Trophoblast cell (in vitro differentiated cells and primary cell): ENCODE measurements at regions not wholly inside any gene's neighbourhood (a gene's known extent, or its start where the extent isn't known, plus 50 kb on each side); places are given as distances from the start of the nearest gene placed in this dataset.
"Not testable (repeated sequence)": the region's sequence is repeated elsewhere in the genome, so short reads cannot be mapped to it uniquely, and the experiment has no call there.

Experiments used
- DNase-seq, 2 donors: peaks; one replicate each; pipeline ENCODE4 v3.0.0-alpha.2; 2016
- H2AFZ ChIP-seq: 2 replicates; pipeline ENCODE4 v1.6.1; 2013; ENCODE audit warnings: low read length, moderate library complexity, mild to moderate bottlenecking; ENCODE audit not compliant: insufficient read depth, poor library complexity
- H2AK5ac ChIP-seq: 2 replicates; pipeline ENCODE4 v1.6.1; 2013; ENCODE audit warnings: mild to moderate bottlenecking, low read length
- H2BK120ac ChIP-seq: 2 replicates; pipeline ENCODE4 v1.6.1; 2013; ENCODE audit warnings: low read length, mild to moderate bottlenecking, moderate library complexity; ENCODE audit not compliant: insufficient read depth, poor library complexity
- H2BK12ac ChIP-seq: 2 replicates; pipeline ENCODE4 v1.6.1; 2013; ENCODE audit warnings: mild to moderate bottlenecking, low read length, moderate library complexity
- H2BK5ac ChIP-seq: 2 replicates; pipeline ENCODE4 v1.6.1; 2013; ENCODE audit warnings: low read length, low read depth, moderate library complexity, mild to moderate bottlenecking; ENCODE audit not compliant: poor library complexity
- H3K14ac ChIP-seq: 2 replicates; pipeline ENCODE4 v1.6.1; 2013; ENCODE audit warnings: mild to moderate bottlenecking, low read length
- H3K18ac ChIP-seq: 2 replicates; pipeline ENCODE4 v1.6.1; 2013; ENCODE audit warnings: mild to moderate bottlenecking, low read length
- H3K23ac ChIP-seq: 2 replicates; pipeline ENCODE4 v1.6.1; 2013; ENCODE audit warnings: low read length
- H3K27ac ChIP-seq: 2 replicates; pipeline ENCODE4 v1.5.1; 2013; ENCODE audit warnings: low read depth, mild to moderate bottlenecking, inconsistent platforms, low read length, moderate library complexity
- H3K27me3 ChIP-seq: 2 replicates; pipeline ENCODE4 v1.6.1; 2013; ENCODE audit warnings: inconsistent platforms, mild to moderate bottlenecking, low read length, moderate library complexity; ENCODE audit not compliant: insufficient read depth
- H3K36me3 ChIP-seq, 2 experiments: 1 replicate in 1 of 2; 2 replicates in 1 of 2; pipeline ENCODE4 v1.6.1; 2013; ENCODE audit warnings: low read length in 2 of 2, mild to moderate bottlenecking in 2 of 2, moderate library complexity in 1 of 2; ENCODE audit not compliant: insufficient read depth in 2 of 2, control insufficient read depth in 1 of 2
- H3K4ac ChIP-seq: 2 replicates; pipeline ENCODE4 v1.6.1; 2013; ENCODE audit warnings: low read depth, mild to moderate bottlenecking, low read length, moderate library complexity
- H3K4me1 ChIP-seq, 2 experiments: 1 replicate in 1 of 2; 2 replicates in 1 of 2; pipeline ENCODE4 v1.6.1; 2013; ENCODE audit warnings: low read length in 2 of 2, mild to moderate bottlenecking in 2 of 2, moderate library complexity in 1 of 2; ENCODE audit not compliant: insufficient read depth in 2 of 2, control insufficient read depth in 1 of 2
- H3K4me2 ChIP-seq: 2 replicates; pipeline ENCODE4 v1.6.1; 2013; ENCODE audit warnings: inconsistent platforms, mild to moderate bottlenecking, low read length, moderate library complexity
- H3K4me3 ChIP-seq: 2 replicates; pipeline ENCODE4 v1.5.1; 2013; ENCODE audit warnings: mild to moderate bottlenecking, low read depth, low read length, inconsistent platforms
- H3K79me1 ChIP-seq: one replicate; pipeline ENCODE4 v1.6.1; 2013; ENCODE audit warnings: low read length
- H3K79me2 ChIP-seq: 2 replicates; pipeline ENCODE4 v1.6.1; 2013; ENCODE audit warnings: low read length, mild to moderate bottlenecking; ENCODE audit not compliant: control insufficient read depth, insufficient read depth, poor library complexity
- H3K9ac ChIP-seq: 2 replicates; pipeline ENCODE4 v1.6.1; 2013; ENCODE audit warnings: mild to moderate bottlenecking, low read length
- H3K9me3 ChIP-seq: 2 replicates; pipeline ENCODE4 v1.6.1; 2013; ENCODE audit warnings: low read depth, mild to moderate bottlenecking, control low read depth, inconsistent platforms, low read length; ENCODE audit not compliant: insufficient read depth
- H4K12ac ChIP-seq: 2 replicates; pipeline ENCODE4 v1.6.1; 2013; ENCODE audit warnings: low read depth, mild to moderate bottlenecking, low read length, moderate library complexity
- H4K8ac ChIP-seq: 2 replicates; pipeline ENCODE4 v1.6.1; 2013; ENCODE audit warnings: low read depth, mild to moderate bottlenecking, low read length, moderate library complexity
- H4K91ac ChIP-seq: one replicate; pipeline ENCODE4 v1.6.1; 2013; ENCODE audit warnings: low read depth, mild to moderate bottlenecking, low read length, moderate library complexity
- WGBS: extraction: QIAGEN DNeasy Blood & Tissue Kit; methylation state at CpG from one replicate; pipeline ENCODE4 v1.1.7; 2013; ENCODE audit warnings: missing lambda C conversion rate; ENCODE audit not compliant: insufficient read length, insufficient coverage; ENCODE audit errors: extremely low coverage; 5-methylcytosine and 5-hydroxymethylcytosine counted together

DNA sequence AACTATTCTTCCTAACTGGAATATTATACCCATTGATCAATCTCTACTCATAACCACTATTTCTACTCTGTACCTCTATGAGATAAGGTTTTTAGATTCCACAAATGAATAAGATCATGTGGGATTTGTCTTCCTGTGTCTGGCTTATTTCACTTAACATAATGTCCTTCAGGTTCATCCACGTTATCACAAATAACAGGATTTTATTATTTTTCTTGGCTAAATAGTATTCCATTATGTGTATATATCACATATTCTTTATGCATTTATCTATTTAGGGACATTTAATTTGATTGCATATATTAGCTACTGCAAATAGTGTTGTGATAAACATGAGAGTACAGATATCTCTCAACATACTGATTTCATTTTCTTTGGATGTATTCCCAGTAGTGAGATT is 823.0 kb upstream of the ADGRB3 start:
- H3K4me2 ChIP-seq = no peak overlapping the region
- no CpG with 5 or more reads among the region's 1 CpG for WGBS
- H4K91ac ChIP-seq = no peak overlapping the region
- H3K27me3 ChIP-seq = no peaks in the 10 kb centered on the region
- no peak overlapping the region for H2AK5ac ChIP-seq
- no peak for DNase-seq
- H3K18ac ChIP-seq = no peak overlapping the region
- no peak overlapping the region for H4K8ac ChIP-seq
- H3K4me3 ChIP-seq = no peak overlapping the region
- no peak overlapping the region for H3K14ac ChIP-seq
- peaks cover 3% of the 10 kb centered on the region for H3K9me3 ChIP-seq
- no peak overlapping the region for H3K4ac ChIP-seq
- no peaks in the 10 kb centered on the region for H3K4me1 ChIP-seq
- H3K27ac ChIP-seq = no peak overlapping the region
- H2BK5ac ChIP-seq = no peak overlapping the region
- no peak overlapping the region for H4K12ac ChIP-seq
- no peak overlapping the region for H3K9ac ChIP-seq
- no peak overlapping the region for H3K23ac ChIP-seq
- H3K36me3 ChIP-seq = no peaks in the 10 kb centered on the region
- H2BK120ac ChIP-seq = no peak overlapping the region
- H2BK12ac ChIP-seq = no peak overlapping the region
- no peaks in the 10 kb centered on the region for H3K79me1 ChIP-seq
- no peaks in the 10 kb centered on the region for H3K79me2 ChIP-seq
- no peak overlapping the region for H2AFZ ChIP-seq

- no peak for DNase-seq
- H3K4me3 ChIP-seq = no peak overlapping the region
- peaks cover 3% of the 10 kb centered on the region for H3K9me3 ChIP-seq
- H3K79me1 ChIP-seq = no peaks in the 10 kb centered on the region
- H2BK5ac ChIP-seq = no peak overlapping the region
- H3K4me1 ChIP-seq = no peaks in the 10 kb centered on the region
- no peak overlapping the region for H4K12ac ChIP-seq
- H2BK120ac ChIP-seq = no peak overlapping the region
- H3K36me3 ChIP-seq = no peaks in the 10 kb centered on the region
- H2AK5ac ChIP-seq = no peak overlapping the region
- no peak overlapping the region for H3K9ac ChIP-seq
- WGBS = no CpG with 5 or more reads among the region's 3 CpGs
- H3K23ac ChIP-seq = no peak overlapping the region
- H4K91ac ChIP-seq = no peak overlapping the region
- no peaks in the 10 kb centered on the region for H3K79me2 ChIP-seq
- no peak overlapping the region for H2AFZ ChIP-seq
- no peak overlapping the region for H3K18ac ChIP-seq
- no peak overlapping the region for H3K14ac ChIP-seq
- H3K4me2 ChIP-seq = no peak overlapping the region
- no peak overlapping the region for H3K27ac ChIP-seq
- no peak overlapping the region for H3K4ac ChIP-seq
- no peak overlapping the region for H4K8ac ChIP-seq
- H3K27me3 ChIP-seq = no peaks in the 10 kb centered on the region
- no peak overlapping the region for H2BK12ac ChIP-seq
Measured at GRCh38 chr6:67811239-67812037, 823.6 kb upstream of the ADGRB3 start.

GRCh38 chr6:67804808-67805207 is 830.3 kb upstream of the ADGRB3 start:
- not testable (repeated sequence) for H4K8ac ChIP-seq, H3K9me3 ChIP-seq, H3K79me2 ChIP-seq, H3K27ac ChIP-seq, H3K79me1 ChIP-seq, H3K4me2 ChIP-seq, H2AFZ ChIP-seq, H3K18ac ChIP-seq, H3K4me1 ChIP-seq, H3K27me3 ChIP-seq, H3K9ac ChIP-seq, H2BK12ac ChIP-seq, H3K14ac ChIP-seq, H4K12ac ChIP-seq, H3K4me3 ChIP-seq, H2BK120ac ChIP-seq, H3K36me3 ChIP-seq, H2BK5ac ChIP-seq, H2AK5ac ChIP-seq, H4K91ac ChIP-seq, H3K4ac ChIP-seq, DNase-seq, H3K23ac ChIP-seq
- WGBS = no CpG with 5 or more reads among the region's 5 CpGs

DNA sequence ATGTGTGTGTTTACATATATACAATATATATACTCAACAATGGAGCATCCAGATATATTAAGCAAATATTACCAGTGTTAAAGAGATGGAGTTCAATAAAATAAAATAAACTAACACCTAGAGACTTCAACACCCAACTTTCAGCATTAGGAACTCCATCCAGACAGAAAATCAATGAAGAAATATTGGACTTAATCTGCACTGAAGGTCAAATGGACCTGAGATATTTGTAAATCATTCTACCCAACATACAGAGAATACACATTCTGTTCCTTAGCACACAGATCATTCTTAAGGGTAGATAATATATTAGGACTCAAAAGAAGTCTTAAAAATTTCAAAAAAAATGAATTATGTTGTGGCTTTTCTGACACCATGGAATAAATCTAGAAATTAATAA is 832.3 kb upstream of the ADGRB3 start:
- Histone ChIP-seq H3K9ac (no peak overlapping the region), H3K4me2 (no peak overlapping the region), H3K4me3 (no peak overlapping the region), H3K18ac (no peak overlapping the region), H3K4me1 (no peaks in the 10 kb centered on the region), H2BK5ac (no peak overlapping the region), H2BK12ac (no peak overlapping the region), H3K23ac (no peak overlapping the region), H4K8ac (no peak overlapping the region), H4K12ac (no peak overlapping the region), H3K9me3 (no peaks in the 10 kb centered on the region), H2BK120ac (no peak overlapping the region), H3K36me3 (no peaks in the 10 kb centered on the region), H2AFZ (no peak overlapping the region), H4K91ac (no peak overlapping the region), H3K79me1 (no peaks in the 10 kb centered on the region), H2AK5ac (no peak overlapping the region), H3K27me3 (no peaks in the 10 kb centered on the region), H3K27ac (no peak overlapping the region), H3K4ac (no peak overlapping the region), H3K14ac (no peak overlapping the region), H3K79me2 (no peaks in the 10 kb centered on the region)
- DNase-seq = no peak
